ENCODE measurements at regions not wholly inside any gene's neighbourhood (a gene's known extent, or its start where the extent isn't known, plus 50 kb on each side); places are given as distances from the start of the nearest gene placed in this dataset.

GRCh38 chr11:133697603-133698180 lies 147.6 kb downstream of the SPATA19 start:
- Histone ChIP-seq H4K20me1 (ENCODE audit: insufficient read depth) (no peaks in the 10 kb centered on the region), H3K27ac (ENCODE audit: low read length) (no peak overlapping the region), H3K9ac (ENCODE audit: low read length) (no peak overlapping the region), H3K27me3 (ENCODE audit: insufficient read depth, low read depth, low read length) (no peaks in the 10 kb centered on the region), H3K36me3 (ENCODE audit: insufficient read depth, low read length) (no peaks in the 10 kb centered on the region), H2AFZ (ENCODE audit: low read depth, low read length) (no peak overlapping the region), H3K4me3 (ENCODE audit: low read length) (no peak overlapping the region), H3K4me2 (ENCODE audit: low read length) (no peak overlapping the region), H3F3A (ENCODE audit: insufficient read depth, low read length, poor library complexity, severe bottlenecking) (no peaks in the 10 kb centered on the region), H3K9me3 (ENCODE audit: low read length) (no peaks in the 10 kb centered on the region), H3K9me2 (ENCODE audit: insufficient read depth, low read length) (no peaks in the 10 kb centered on the region), H3K79me2 (replicated peaks; ENCODE audit: insufficient read depth, low read length) (no peaks in the 10 kb centered on the region)
- no peak for TF ChIP-seq TAF1 (IDR thresholded peaks at IDR 0.05; ENCODE audit: low read depth)
- TF ChIP-seq CTCF (IDR thresholded peaks at IDR 0.05; ENCODE audit: poor library complexity, severe bottlenecking): no peak
- no peak for TF ChIP-seq EP300 (conservative IDR thresholded peaks at IDR 0.05; ENCODE audit: poor library complexity, severe bottlenecking)
- TF ChIP-seq EZH2 (IDR thresholded peaks at IDR 0.05; ENCODE audit: borderline replicate concordance, insufficient read depth, low read length, poor library complexity, severe bottlenecking): no peak
- no peak for TF ChIP-seq RAD21 (conservative IDR thresholded peaks at IDR 0.05)
- TF ChIP-seq SMC3 (conservative IDR thresholded peaks at IDR 0.05; ENCODE audit: poor library complexity): no peak
- no peak for TF ChIP-seq REST (IDR thresholded peaks at IDR 0.05; ENCODE audit: borderline replicate concordance)
- no peak for TF ChIP-seq MXI1 (conservative IDR thresholded peaks at IDR 0.05; ENCODE audit: poor library complexity, severe bottlenecking)
- no peak for TF ChIP-seq POLR2AphosphoS5 (IDR thresholded peaks at IDR 0.05)

GRCh38 chr11:133697161-133697560 lies 148.2 kb downstream of the SPATA19 start:
- no peak overlapping the region for H3K4me2 ChIP-seq (ENCODE audit: low read length)
- H3F3A ChIP-seq (ENCODE audit: insufficient read depth, low read length, poor library complexity, severe bottlenecking): no peaks in the 10 kb centered on the region
- H3K9ac ChIP-seq (ENCODE audit: low read length): no peak overlapping the region
- H3K4me3 ChIP-seq (ENCODE audit: low read length): no peak overlapping the region
- no peaks in the 10 kb centered on the region for H3K79me2 ChIP-seq (replicated peaks; ENCODE audit: insufficient read depth, low read length)
- H3K27ac ChIP-seq (ENCODE audit: low read length): no peak overlapping the region
- no peaks in the 10 kb centered on the region for H3K9me3 ChIP-seq (ENCODE audit: low read length)
- H4K20me1 ChIP-seq (ENCODE audit: insufficient read depth): no peaks in the 10 kb centered on the region
- H3K27me3 ChIP-seq (ENCODE audit: insufficient read depth, low read depth, low read length): no peaks in the 10 kb centered on the region
- H2AFZ ChIP-seq (ENCODE audit: low read depth, low read length): no peak overlapping the region
- no peak for TF ChIP-seq TAF1 (IDR thresholded peaks at IDR 0.05; ENCODE audit: low read depth)
- no peak for TF ChIP-seq MXI1 (conservative IDR thresholded peaks at IDR 0.05; ENCODE audit: poor library complexity, severe bottlenecking)
- TF ChIP-seq EP300 (conservative IDR thresholded peaks at IDR 0.05; ENCODE audit: poor library complexity, severe bottlenecking): no peak
- no peak for TF ChIP-seq SMC3 (conservative IDR thresholded peaks at IDR 0.05; ENCODE audit: poor library complexity)
- no peak for TF ChIP-seq REST (IDR thresholded peaks at IDR 0.05; ENCODE audit: borderline replicate concordance)
- no peak for TF ChIP-seq EZH2 (IDR thresholded peaks at IDR 0.05; ENCODE audit: borderline replicate concordance, insufficient read depth, low read length, poor library complexity, severe bottlenecking)
- no peaks in the 10 kb centered on the region for H3K36me3 ChIP-seq (ENCODE audit: insufficient read depth, low read length)
- no peaks in the 10 kb centered on the region for H3K9me2 ChIP-seq (ENCODE audit: insufficient read depth, low read length)

Data from neural cell (in vitro differentiated cells).